ENCODE measurements at regions not wholly inside any gene's neighbourhood (a gene's known extent, or its start where the extent isn't known, plus 50 kb on each side); places are given as distances from the start of the nearest gene placed in this dataset.

DNA sequence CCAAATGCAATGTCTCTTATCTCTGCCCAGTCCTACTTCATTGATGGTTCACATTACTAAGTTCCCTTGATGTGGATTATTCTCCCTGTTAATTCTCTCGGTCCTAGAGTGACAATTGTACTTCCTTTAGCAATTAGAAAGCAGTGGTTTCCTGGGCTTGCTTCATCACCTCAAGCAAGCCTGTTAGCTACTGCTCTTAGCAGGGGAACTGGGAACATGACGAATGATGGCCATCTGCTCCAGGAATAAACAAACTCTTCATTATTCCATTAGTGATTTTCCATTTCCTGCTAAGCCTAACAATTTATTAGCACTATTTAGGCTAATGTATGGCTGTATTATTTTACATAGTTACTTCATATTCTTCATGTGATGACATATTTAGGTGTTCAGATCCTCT, 331.8 kb downstream of the MTX2 start:
- TF ChIP-seq CTCF (conservative IDR thresholded peaks at IDR 0.05; ENCODE audit: low read length) (no peak), EZH2phosphoT487 (IDR thresholded peaks at IDR 0.05; ENCODE audit: borderline replicate concordance, low read depth, low read length) (no peak)
